ENCODE measurements at regions not wholly inside any gene's neighbourhood (a gene's known extent, or its start where the extent isn't known, plus 50 kb on each side); places are given as distances from the start of the nearest gene placed in this dataset.

- Histone ChIP-seq H3K36me3 (no peaks in the 10 kb centered on the region), H3K4me3 (no peak overlapping the region), H3K9me3 (no peaks in the 10 kb centered on the region), H3K27me3 (no peaks in the 10 kb centered on the region), H3K4me1 (no peaks in the 10 kb centered on the region), H3K27ac (no peak overlapping the region)
- intact Hi-C loops (cut with DNase I), result no loop called here
- no peak for TF ChIP-seq CTCF (IDR thresholded peaks at IDR 0.05)
- ATAC-seq (no peak), DNase-seq (no peak)
These were observed 610.1 kb upstream of the NEGR1 start for GRCh38 chr1:72892461-72892860.

- no peak for DNase-seq
- H3K9me3 ChIP-seq, result no peaks in the 10 kb centered on the region
These were observed 609.6 kb upstream of the NEGR1 start for GRCh38 chr1:72891976-72892375.

GRCh38 chr1:72885841-72886240 is 603.5 kb upstream of the NEGR1 start:
- ATAC-seq (no peak), DNase-seq (no peak)
- Histone ChIP-seq H3K27me3 (no peaks in the 10 kb centered on the region), H3K4me1 (no peaks in the 10 kb centered on the region), H3K36me3 (no peaks in the 10 kb centered on the region), H3K27ac (no peak overlapping the region), H3K9me3 (no peaks in the 10 kb centered on the region), H3K4me3 (no peak overlapping the region)
- intact Hi-C loops (cut with DNase I), result no loop called here
- TF ChIP-seq CTCF (IDR thresholded peaks at IDR 0.05), result no peak

More at GRCh38 chr1:72891976-72892375, 609.6 kb upstream of the NEGR1 start:
- intact Hi-C loops (cut with DNase I), result no loop called here
- Histone ChIP-seq H3K4me1 (no peaks in the 10 kb centered on the region), H3K36me3 (no peaks in the 10 kb centered on the region), H3K4me3 (no peak overlapping the region), H3K27ac (no peak overlapping the region), H3K27me3 (no peaks in the 10 kb centered on the region)
- no peak for TF ChIP-seq CTCF (IDR thresholded peaks at IDR 0.05)
- no peak for ATAC-seq

- no peak for DNase-seq
- no peak for TF ChIP-seq CTCF (IDR thresholded peaks at IDR 0.05)
- no peak for ATAC-seq
These were observed 602.7 kb upstream of the NEGR1 start for GRCh38 chr1:72885017-72885416.

GRCh38 chr1:72869873-72870272 is 587.5 kb upstream of the NEGR1 start:
- no peak for DNase-seq
- Histone ChIP-seq H3K27me3 (no peaks in the 10 kb centered on the region), H3K36me3 (no peaks in the 10 kb centered on the region), H3K27ac (no peak overlapping the region), H3K4me3 (no peak overlapping the region), H3K4me1 (no peaks in the 10 kb centered on the region), H3K9me3 (no peaks in the 10 kb centered on the region)
- no peak for TF ChIP-seq CTCF (IDR thresholded peaks at IDR 0.05)
- no peak for ATAC-seq
- intact Hi-C loops (cut with DNase I), result no loop called here

More at GRCh38 chr1:72885017-72885416, 602.7 kb upstream of the NEGR1 start:
- Histone ChIP-seq H3K36me3 (no peaks in the 10 kb centered on the region), H3K27me3 (no peaks in the 10 kb centered on the region), H3K4me3 (no peak overlapping the region), H3K4me1 (no peaks in the 10 kb centered on the region), H3K9me3 (no peaks in the 10 kb centered on the region), H3K27ac (no peak overlapping the region)
- intact Hi-C loops (cut with DNase I), result no loop called here

- Histone ChIP-seq H3K9me3 (no peaks in the 10 kb centered on the region), H3K27ac (no peak overlapping the region), H3K4me3 (no peak overlapping the region), H3K27me3 (no peaks in the 10 kb centered on the region), H3K4me1 (no peaks in the 10 kb centered on the region), H3K36me3 (no peaks in the 10 kb centered on the region)
- ATAC-seq, result no peak
- intact Hi-C loops (cut with DNase I), result no loop called here
- TF ChIP-seq CTCF (IDR thresholded peaks at IDR 0.05), result no peak
- no peak for DNase-seq
These were observed 587.1 kb upstream of the NEGR1 start for GRCh38 chr1:72869441-72869840.
